ENCODE measurements at regions not wholly inside any gene's neighbourhood (a gene's known extent, or its start where the extent isn't known, plus 50 kb on each side); places are given as distances from the start of the nearest gene placed in this dataset.

DNA sequence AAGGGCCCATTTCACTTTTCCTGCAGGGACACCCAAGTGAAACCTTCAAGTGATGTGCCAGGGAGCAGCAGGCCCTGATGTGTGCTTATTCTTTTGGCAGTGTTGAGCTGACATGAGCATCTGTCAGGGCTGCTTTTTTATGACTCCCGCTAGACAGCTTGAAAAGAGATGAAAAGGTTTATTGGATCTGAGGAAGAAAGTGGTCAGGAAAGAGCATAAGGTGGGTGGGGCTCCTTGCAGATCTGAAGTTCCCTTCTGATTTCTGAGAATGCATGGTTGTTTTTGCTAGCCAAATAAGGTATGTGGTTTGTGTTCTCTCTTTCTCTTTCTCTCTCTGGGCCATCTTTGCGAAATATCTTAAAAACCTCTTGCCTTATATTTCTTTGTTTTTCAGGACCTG is 316.1 kb downstream of the DMRT2 start:
- TF ChIP-seq POLR2A (IDR thresholded peaks at IDR 0.05) (no peak), EP300 (IDR thresholded peaks at IDR 0.05) (no peak)

Measured in stomach (tissue), 4 donors.